Mononuclear cell (primary cell): ENCODE measurements at regions not wholly inside any gene's neighbourhood (a gene's known extent, or its start where the extent isn't known, plus 50 kb on each side); places are given as distances from the start of the nearest gene placed in this dataset.
A peak's percentile ranks its signal among the peaks of the same experiment; 100 is the strongest.

Experiments
- H3K27me3 ChIP-seq: 2 replicates; pipeline ENCODE4 v1.6.0; 2011; ENCODE audit warnings: low read length, control low read depth; ENCODE audit not compliant: insufficient read depth
- H3K4me1 ChIP-seq: 2 replicates; pipeline ENCODE4 v1.5.1; 2011; ENCODE audit warnings: mild to moderate bottlenecking, low read length, control low read depth; ENCODE audit not compliant: insufficient read depth
- H3K4me3 ChIP-seq: 2 replicates; pipeline ENCODE4 v1.5.1; 2011; ENCODE audit warnings: mild to moderate bottlenecking, low read length, moderate library complexity
- H3K9me3 ChIP-seq: 2 replicates; pipeline ENCODE4 v1.5.1; 2011; ENCODE audit warnings: low read depth, mild to moderate bottlenecking, control low read depth, low read length

- Histone ChIP-seq H3K27me3 (no peaks in the 10 kb centered on the region), H3K9me3 (no peaks in the 10 kb centered on the region), H3K4me3 (no peak overlapping the region), H3K4me1 (no peaks in the 10 kb centered on the region)
These were observed 224.1 kb upstream of the PLEKHG7 start for GRCh38 chr12:92478692-92479091.

DNA sequence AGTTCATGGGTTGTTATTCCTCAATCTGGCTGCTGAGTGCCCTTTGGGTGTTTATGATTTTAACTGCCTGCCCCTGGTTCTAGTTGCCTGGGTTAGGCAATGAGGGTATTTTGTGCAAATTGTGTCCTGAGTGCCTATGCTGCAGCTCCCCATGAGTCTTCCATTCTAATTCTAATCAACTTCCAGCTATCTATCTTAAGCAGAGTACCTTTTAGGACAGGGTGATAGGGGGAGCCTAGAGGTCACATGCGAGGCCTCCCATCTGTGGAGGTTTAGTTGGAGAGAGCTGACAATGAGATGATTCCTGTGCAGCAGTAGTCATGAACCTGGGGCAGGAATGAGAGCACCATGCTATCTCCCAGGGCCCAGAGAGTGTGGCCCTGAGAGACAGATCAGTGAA lies 225.9 kb upstream of the PLEKHG7 start:
- Histone ChIP-seq H3K4me3 (no peak overlapping the region), H3K4me1 (no peaks in the 10 kb centered on the region), H3K9me3 (no peaks in the 10 kb centered on the region), H3K27me3 (no peaks in the 10 kb centered on the region)

GRCh38 chr12:92473564-92473963 lies 229.2 kb upstream of the PLEKHG7 start:
- no peaks in the 10 kb centered on the region for H3K27me3 ChIP-seq
- peaks cover 4% of the 10 kb centered on the region for H3K4me1 ChIP-seq
- no peaks in the 10 kb centered on the region for H3K9me3 ChIP-seq
- H3K4me3 ChIP-seq: no peak overlapping the region

DNA sequence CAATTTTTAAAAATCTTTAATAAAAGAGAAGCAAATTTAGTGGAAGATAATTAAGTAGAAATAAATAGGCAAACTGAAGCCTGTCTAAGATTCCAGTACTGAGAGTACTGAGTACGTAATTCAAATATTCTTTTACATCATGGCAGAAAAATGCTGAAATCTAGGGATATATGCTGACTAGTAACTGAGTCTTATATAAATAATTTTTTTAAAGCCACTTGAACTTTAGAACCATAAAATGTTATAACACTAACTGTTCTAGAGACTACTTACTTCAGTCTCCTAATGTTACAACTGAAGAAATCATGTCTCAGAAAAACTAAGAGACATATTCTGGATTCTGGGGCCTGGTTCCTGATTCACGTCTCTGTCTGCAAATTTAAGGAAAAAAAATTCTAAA lies 230.6 kb upstream of the PLEKHG7 start:
- no peaks in the 10 kb centered on the region for H3K9me3 ChIP-seq
- no peak overlapping the region for H3K4me3 ChIP-seq
- no peaks in the 10 kb centered on the region for H3K27me3 ChIP-seq
- peaks cover 4% of the 10 kb centered on the region for H3K4me1 ChIP-seq

GRCh38 chr12:92471551-92471950 lies 231.2 kb upstream of the PLEKHG7 start:
- no peak overlapping the region for H3K4me3 ChIP-seq
- H3K4me1 ChIP-seq: peaks cover 4% of the 10 kb centered on the region
- no peaks in the 10 kb centered on the region for H3K27me3 ChIP-seq
- H3K9me3 ChIP-seq: no peaks in the 10 kb centered on the region

GRCh38 chr12:92470608-92471021 lies 232.2 kb upstream of the PLEKHG7 start:
- Histone ChIP-seq H3K4me1 (peaks cover 7% of the 10 kb centered on the region), H3K27me3 (no peaks in the 10 kb centered on the region), H3K4me3 (no peak overlapping the region), H3K9me3 (no peaks in the 10 kb centered on the region)

DNA sequence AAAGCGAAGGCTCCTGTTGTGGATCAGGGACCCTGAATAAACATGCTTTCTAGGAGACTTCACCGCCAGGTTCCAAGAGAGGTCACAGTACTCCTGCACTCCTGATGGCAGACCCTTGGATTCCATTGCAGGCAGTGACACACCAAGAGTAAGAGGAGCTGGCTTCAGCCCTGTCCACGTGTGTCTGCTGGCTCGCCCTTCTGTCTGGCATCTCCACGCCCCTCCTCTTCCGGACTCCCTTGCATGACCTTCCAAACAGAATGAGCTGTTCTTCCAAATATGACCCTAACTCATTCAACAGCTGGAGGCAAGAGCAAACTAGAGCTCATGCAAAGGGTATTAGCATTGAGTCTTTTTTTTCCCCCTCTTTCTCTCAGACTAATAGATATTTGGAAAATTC lies 233.0 kb upstream of the PLEKHG7 start:
- H3K4me1 ChIP-seq: peaks cover 7% of the 10 kb centered on the region
- no peak overlapping the region for H3K4me3 ChIP-seq
- H3K27me3 ChIP-seq: no peaks in the 10 kb centered on the region
- H3K9me3 ChIP-seq: no peaks in the 10 kb centered on the region

DNA sequence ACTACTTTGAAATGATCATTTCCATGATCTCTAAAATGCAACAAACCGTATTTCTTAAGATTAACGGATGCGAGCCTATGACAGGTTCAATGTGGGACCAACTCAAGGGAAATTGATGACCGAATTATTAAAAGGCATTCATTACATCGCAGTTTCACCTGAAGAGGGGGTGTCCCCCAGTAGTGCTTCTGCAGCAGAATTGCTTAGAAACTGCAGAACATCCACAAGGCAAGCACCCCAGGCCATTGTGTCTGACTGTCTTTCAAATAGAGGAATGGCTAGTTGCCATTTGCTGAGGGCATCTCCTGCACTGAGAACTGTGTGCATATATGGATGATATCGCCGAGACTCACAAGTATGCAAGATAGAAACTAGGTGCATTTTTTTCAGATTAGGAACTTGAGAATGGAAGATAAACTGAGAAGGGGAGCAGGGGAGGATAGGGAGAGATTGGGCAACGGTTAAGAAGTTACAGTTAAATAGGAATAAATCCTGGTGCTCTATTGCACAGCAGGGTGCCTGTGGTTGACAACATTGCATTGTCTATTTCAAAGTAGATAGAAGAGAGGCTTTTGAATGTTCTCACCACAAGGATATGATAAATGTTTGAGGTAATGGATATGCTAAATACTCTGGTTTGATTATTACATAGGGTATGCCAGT lies 234.3 kb upstream of the PLEKHG7 start:
- Histone ChIP-seq H3K27me3 (no peaks in the 10 kb centered on the region), H3K9me3 (no peaks in the 10 kb centered on the region), H3K4me1 (peaks cover 7% of the 10 kb centered on the region), H3K4me3 (no peak overlapping the region)

GRCh38 chr12:92467886-92468285 lies 234.9 kb upstream of the PLEKHG7 start:
- no peaks in the 10 kb centered on the region for H3K27me3 ChIP-seq
- H3K9me3 ChIP-seq: no peaks in the 10 kb centered on the region
- H3K4me3 ChIP-seq: peak overlapping the region; percentile 32
- H3K4me1 ChIP-seq: peaks cover 14% of the 10 kb centered on the region

DNA sequence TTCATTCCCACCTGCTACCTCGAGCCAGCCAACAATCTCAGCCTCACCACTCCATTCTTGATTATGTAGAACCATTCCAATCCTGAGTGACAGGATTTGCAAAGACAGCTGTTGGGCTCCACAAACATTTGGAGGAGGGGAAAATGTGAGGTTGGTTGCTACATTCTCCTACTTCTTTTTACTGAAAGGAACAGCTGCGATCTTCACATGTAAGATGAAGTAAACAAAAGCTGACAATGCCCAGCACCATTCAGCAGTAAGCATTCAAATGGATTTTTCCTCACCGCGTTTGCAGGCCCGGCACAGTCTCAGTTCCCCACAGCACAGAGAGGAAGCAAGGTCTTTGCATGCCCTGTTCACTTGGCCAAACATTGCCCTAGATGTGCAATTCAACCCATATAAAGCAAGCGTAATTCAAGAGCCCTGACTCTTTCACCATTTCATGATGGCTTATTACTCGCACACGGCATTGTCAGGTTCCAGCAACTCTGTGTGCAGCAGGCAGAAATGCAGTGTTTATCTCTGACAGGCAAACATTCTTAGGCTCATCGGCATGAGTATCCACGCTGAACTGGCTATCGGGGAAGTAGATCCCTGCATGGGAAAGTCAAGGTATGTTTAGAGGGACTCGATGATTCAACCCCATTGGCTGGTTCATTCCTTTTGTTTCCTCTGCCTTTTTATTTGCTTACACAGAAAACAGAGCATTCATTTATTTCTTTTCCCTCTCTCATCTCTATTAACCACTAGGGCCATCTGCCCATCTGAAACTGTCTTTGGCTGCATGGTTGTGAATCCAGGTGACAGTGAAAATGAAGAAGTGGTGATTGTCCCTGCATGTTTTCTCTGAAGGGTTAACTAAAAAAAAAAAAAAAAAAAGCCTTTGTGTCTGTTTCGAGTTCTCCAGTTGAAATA lies 236.1 kb upstream of the PLEKHG7 start:
- no peaks in the 10 kb centered on the region for H3K9me3 ChIP-seq
- no peaks in the 10 kb centered on the region for H3K27me3 ChIP-seq
- peak overlapping the region; percentile 32 for H3K4me3 ChIP-seq
- peaks cover 24% of the 10 kb centered on the region for H3K4me1 ChIP-seq

DNA sequence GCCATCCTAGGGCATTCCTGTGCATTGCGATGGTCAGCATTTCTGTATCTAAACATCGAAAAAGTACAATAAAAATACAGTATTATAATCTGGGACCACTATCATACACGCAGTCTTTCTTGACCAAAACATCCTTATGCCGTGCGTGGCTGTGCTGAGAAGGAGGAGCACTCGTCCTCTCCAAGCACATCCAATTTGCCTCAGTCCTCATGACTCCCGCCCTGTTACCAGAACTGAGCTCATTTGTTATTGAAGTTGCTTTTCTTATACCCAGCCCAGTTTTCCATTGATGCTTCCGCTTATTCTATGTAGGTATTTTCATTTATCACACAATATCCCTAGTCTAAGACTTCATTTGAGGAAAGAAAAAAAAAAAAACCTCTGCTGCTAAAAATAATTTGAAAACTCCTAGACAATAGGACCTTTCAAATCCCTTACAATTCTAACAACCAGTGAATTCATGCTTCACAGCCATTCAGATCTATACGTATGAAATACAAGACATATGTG lies 236.9 kb upstream of the PLEKHG7 start:
- peaks cover 32% of the 10 kb centered on the region for H3K4me1 ChIP-seq
- no peaks in the 10 kb centered on the region for H3K27me3 ChIP-seq
- H3K4me3 ChIP-seq: no peak overlapping the region
- H3K9me3 ChIP-seq: no peaks in the 10 kb centered on the region

- H3K9me3 ChIP-seq: no peaks in the 10 kb centered on the region
- H3K4me3 ChIP-seq: no peak overlapping the region
- H3K27me3 ChIP-seq: no peaks in the 10 kb centered on the region
- H3K4me1 ChIP-seq: peaks cover 31% of the 10 kb centered on the region
These were observed 237.9 kb upstream of the PLEKHG7 start for GRCh38 chr12:92464911-92465310.

- H3K9me3 ChIP-seq: no peaks in the 10 kb centered on the region
- H3K27me3 ChIP-seq: no peaks in the 10 kb centered on the region
- H3K4me1 ChIP-seq: peaks cover 28% of the 10 kb centered on the region
- no peak overlapping the region for H3K4me3 ChIP-seq
These were observed 239.6 kb upstream of the PLEKHG7 start for GRCh38 chr12:92463171-92463570.

GRCh38 chr12:92462527-92462926 lies 240.3 kb upstream of the PLEKHG7 start:
- H3K4me1 ChIP-seq: peaks cover 28% of the 10 kb centered on the region
- H3K9me3 ChIP-seq: no peaks in the 10 kb centered on the region
- H3K4me3 ChIP-seq: no peak overlapping the region
- no peaks in the 10 kb centered on the region for H3K27me3 ChIP-seq

DNA sequence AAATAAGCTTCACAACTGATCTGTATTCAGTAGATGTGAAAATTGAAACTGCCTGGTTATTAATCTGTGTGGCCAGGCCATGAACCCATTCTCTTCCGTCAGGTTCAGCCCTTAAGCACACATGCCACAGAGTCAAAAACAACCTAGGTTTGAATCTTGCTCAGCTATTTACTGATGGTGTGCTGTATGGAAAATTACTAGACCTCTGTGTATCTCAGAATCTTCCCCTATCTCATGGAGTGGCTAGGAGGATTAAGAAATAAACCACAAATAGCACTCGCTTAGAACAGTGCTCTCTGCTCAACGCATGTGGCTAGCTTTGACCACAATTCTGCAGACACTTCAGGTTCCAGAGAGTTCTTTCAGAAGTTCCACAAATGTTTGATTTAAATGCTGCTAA lies 240.7 kb upstream of the PLEKHG7 start:
- H3K9me3 ChIP-seq: no peaks in the 10 kb centered on the region
- H3K4me1 ChIP-seq: peaks cover 28% of the 10 kb centered on the region
- H3K27me3 ChIP-seq: no peaks in the 10 kb centered on the region
- no peak overlapping the region for H3K4me3 ChIP-seq
